GM19467 (cell line): ENCODE measurements at regions not wholly inside any gene's neighbourhood (a gene's known extent, or its start where the extent isn't known, plus 50 kb on each side); places are given as distances from the start of the nearest gene placed in this dataset.
A peak's percentile ranks its signal among the peaks of the same experiment; 100 is the strongest.

Source experiments
- ATAC-seq: cut with Tn5 transposase; IDR thresholded peaks from one replicate; pipeline ENCODE4 v1.9.1; 2021; ENCODE audit warnings: mild to moderate bottlenecking, moderate library complexity; ENCODE audit not compliant: unreplicated experiment

DNA sequence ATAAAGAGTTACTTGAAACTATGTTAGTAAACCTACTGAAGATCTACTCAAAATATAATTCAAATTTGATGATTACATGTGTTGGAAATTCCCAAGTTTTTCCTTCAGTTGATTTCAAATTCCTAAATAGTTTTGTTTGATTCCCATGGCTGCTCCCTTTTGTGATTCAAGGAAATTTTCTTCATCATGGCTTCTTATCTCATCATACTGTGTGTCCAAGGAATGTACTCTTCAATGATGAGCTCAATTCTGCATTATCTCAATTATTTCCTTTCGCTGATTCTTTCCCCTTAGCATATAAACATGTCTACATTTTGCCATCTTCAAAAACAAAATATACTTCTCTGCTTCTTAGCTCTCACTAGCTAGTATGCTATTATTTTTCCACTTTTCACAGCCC lies 460.4 kb upstream of the NAALADL2 start:
- ATAC-seq, result no peak

DNA sequence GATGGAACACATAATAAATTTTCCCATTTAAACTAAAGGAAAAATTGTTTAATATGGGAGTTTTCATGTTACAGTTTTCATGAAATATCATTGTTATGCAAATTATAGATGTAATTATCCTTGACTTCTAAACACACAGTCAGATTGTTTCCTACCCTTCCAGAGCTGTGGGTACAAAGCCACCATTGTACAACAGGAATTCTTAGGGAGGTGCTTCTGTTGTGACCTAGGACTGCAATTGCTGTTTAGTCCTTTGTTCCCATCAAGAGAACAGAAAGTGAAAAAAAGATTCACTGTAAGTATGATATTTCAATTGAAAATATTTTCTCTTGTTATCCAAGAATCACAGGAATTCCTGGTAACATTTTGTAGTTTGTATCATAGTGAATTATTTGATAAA lies 455.3 kb upstream of the NAALADL2 start:
- ATAC-seq, result no peak

DNA sequence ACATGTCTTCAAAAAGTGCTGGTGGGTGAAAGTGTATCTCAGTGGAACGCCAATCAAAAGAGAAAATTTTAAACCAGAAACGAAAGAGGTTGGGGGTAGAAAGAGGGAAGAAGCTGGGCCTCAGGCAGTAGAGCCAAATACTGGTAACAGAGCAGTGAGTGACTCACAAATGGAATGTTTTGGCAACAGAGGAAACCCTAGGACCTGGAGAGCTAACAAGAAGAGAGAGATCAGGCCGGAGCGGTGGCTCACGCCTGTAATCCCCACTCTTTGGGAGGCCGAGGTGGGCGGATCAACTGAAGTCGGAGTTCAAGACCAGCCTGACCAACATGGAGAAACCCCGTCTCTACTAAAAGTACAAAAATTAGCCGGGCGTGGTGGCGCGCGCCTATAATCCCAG lies 450.8 kb upstream of the NAALADL2 start:
- no peak for ATAC-seq

DNA sequence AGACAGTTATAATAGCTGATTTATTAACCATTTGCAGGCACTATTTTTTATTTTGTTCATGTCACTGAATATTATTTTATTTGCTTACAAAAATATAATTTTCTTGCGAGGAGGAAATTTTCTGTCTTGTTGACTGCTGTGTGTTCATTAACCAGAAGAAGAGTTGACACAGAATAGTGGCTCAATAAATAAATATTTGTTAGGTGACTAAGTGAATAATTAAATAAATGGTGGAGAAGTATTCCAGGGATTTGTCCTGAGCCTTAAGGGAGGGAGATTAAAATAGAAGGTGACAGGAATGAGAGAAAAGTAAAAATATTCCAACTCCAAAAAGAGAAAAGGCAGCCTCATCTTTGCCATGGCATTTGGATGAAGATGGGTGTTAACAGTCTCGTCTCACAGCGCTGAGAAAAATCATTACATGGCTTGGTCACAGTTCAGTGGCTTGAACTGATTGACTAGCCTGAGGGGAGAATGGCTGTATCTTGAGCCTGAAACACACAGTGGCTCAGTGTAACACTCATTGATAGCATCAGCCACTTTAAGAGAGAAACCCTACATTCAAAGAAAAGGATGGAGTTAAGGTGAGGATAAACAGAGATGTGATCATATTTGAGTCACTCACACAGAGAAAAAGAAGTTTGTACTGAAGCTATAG lies 449.9 kb upstream of the NAALADL2 start:
- no peak for ATAC-seq

DNA sequence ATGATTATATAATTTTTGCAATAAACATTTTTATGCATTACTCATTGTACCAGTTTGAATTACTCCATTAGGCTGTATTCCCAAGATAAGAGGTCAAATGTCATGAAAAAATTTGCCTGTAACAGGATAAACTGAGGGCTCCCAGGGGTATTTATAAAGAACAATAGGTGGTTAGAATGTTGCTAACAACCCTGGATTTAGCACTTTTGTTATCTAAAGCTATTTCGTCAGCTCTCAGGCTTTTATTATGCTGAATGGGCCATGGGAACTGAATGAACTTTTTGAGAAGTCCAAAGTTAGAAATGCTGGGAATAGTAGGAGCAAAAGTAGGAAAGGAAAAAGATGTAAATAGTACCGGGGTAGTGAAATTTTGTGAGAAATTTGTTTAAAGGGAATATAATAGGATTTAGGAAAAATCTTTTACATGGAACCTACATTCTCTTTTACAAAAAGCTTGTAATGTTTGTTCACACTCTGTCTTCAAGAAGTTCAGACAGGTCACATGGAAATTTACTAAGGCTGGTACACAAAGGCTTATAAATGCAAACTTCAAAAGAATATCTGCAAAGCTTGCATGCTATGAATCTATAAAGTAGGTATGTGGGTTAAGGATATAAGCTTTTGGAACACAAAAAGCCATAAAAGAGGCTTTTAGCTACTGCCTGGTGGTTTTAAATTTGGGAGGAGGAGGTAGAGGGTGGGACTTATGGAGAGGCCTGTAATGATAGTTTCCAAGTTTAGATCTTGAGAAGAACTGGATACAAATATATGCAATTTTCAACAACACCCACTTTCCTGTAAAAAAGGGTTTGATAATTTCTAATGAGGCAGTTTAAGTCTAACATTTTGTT lies 445.8 kb upstream of the NAALADL2 start:
- no peak for ATAC-seq

DNA sequence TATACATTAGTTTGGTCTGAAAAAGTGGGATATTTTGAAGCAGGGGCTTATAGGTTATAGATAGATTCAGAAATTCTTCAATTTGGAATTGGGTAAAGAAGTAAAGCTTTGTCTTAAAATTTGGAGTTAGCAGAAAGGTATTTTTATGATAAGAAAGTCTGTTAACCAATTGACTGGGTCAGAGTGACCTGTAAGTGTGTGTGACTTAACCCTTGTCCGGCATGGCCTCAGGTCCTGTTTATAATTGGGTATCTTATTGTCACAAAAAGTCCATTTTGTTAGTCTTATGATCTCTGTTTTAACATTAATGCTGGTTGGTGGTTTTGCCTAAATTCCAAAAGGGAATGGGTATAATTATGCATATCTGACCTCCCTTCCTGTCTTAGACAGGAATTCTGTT lies 444.2 kb upstream of the NAALADL2 start:
- no peak for ATAC-seq

DNA sequence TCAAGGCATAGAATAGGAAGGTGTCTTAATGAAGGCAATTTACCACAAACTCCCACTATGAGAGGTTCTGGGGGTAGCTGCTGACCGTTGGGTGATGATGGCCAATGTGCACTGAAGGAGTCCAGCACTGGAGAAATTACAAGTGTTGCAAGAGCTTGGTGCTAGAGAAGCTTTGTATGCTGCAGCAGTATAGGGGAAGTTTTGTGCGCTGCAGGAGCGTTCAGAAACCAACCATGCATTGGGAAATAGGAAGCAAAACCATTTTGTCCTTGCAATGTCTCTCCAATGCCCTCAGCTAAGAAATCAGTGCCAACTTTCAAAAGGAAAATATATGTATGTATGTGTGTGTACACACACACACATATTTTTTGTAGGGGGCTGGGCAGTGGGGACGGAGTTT lies 441.6 kb upstream of the NAALADL2 start:
- ATAC-seq, result no peak

DNA sequence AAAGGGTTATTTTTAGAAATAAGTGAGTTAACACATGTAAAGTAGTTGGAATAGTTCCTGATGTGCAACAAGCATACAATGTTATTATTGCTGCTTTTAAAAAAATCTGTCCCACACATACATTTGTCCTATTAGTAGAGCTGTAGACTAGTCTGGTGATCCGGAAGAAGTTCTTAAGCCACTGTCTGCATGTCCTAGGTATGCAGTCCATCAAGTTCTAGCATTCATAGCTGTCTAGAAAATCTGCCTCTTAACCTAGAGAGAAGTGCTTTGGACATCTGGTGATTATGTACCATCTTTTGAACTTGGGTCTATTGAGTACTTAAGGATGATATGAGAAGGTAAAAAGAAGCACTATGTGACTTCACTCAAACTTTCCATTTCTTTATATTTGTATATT lies 439.9 kb upstream of the NAALADL2 start:
- ATAC-seq, result no peak

DNA sequence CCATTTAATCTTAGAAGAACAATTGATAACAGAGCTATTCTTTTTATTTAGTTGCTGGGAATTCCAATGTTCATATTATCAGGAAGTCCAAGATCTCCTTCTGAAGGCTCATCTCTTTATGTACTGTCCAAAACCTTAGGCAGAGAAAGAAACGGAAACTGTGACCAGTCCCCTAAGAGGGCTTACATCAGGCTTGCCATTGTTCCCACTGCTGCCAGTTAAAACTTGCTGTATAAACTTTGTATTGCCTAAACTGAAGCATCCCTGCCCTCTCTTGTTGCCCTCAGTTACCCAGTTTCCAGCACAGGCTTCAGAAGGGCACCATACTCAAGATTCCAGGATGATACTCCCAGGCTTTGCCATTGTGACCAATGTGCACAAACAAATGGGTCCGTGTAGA lies 435.2 kb upstream of the NAALADL2 start:
- ATAC-seq, result no peak

DNA sequence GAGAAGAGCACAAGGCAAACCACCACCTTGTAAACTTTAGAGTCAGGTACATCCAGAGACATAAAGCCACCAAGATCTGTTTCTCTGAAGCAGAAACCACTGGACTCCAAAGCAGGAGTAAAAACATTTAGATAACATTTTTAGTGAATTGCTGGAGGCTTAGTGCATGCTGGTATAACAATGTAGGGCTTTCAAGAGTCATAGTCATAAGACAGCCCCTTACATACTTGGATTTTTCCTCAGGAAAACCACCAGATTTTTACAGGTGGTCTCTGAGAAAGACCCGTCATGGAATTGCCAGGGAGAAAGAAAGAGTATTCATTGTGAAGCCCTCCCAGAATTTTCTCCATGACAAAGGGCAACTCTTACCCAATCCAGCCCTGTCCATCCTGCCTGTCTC lies 434.5 kb upstream of the NAALADL2 start:
- no peak for ATAC-seq

DNA sequence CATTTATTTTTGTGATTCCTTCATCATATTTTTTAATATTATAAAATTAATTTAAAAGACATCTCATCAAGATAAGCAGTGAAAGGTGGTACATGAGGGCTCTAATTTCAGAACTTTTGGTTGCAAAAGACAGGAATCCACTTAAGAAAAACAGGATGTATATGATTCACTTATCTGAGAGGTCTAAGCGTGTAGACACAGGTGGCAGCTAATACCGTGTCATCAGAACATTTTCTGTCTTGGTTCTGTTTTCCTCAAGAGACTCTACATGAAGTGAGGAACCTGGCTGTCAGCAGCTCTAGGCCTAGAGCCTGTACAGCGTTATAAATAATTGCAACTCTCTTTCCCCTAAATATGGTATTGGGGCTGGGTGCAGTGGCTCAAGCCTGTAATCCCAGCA lies 433.7 kb upstream of the NAALADL2 start:
- no peak for ATAC-seq

DNA sequence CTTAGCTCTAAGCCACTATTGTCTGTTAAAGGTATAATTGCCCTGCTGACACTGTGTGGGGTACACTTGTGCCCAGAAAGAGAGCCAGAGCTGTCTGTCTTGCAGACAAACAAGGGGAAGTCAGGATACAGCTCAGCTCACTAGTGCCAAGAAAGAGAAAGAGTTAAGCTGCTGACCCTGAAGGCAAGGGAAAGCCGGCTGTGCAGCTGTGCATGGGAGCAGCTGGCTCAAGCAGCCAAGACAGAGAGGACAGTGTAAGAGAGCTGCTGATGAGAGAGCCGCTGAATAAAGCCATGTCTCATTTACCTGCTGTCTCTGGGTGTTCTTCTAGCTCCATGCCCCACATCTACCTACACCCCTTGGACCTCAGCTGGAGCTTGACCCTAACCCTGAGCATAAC lies 428.1 kb upstream of the NAALADL2 start:
- no peak for ATAC-seq

DNA sequence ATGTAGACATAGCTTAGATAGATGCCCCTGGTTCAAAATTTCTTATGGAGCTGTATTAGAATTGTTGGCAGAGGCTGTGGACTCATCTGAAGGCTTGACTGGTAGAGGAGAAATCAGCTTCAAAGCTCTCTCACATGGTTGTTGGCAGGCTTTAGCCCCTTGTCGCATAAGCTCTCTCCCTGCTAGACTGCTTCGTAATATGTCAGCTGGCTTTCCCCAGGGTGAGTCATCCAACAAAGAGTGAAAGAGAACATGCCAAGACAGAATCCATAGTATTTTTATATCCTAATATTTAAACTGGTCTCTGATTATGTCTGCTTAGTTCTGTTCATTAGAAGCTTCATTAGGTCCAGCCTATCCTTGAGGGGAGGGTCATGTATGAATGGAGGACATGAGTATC lies 427.4 kb upstream of the NAALADL2 start:
- ATAC-seq, result no peak

DNA sequence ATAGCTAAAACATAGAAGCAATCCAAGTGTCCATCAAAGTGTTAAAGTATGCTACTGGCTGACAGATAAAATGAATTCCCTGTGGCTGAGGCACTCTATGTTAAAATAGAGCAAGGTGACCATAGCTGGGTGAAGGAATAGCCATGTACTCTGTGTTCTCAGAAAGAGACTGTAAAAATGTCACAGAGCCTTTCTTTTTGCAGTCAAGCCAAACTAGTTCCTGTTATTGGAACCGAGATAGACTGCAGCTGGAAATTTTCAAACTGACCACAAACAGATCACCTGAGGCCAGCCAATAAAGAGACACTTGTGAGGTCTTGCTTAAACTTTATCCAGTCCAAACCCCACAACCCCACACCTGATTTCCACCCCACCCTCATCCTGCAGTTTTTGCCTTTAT lies 422.8 kb upstream of the NAALADL2 start:
- ATAC-seq, result no peak

DNA sequence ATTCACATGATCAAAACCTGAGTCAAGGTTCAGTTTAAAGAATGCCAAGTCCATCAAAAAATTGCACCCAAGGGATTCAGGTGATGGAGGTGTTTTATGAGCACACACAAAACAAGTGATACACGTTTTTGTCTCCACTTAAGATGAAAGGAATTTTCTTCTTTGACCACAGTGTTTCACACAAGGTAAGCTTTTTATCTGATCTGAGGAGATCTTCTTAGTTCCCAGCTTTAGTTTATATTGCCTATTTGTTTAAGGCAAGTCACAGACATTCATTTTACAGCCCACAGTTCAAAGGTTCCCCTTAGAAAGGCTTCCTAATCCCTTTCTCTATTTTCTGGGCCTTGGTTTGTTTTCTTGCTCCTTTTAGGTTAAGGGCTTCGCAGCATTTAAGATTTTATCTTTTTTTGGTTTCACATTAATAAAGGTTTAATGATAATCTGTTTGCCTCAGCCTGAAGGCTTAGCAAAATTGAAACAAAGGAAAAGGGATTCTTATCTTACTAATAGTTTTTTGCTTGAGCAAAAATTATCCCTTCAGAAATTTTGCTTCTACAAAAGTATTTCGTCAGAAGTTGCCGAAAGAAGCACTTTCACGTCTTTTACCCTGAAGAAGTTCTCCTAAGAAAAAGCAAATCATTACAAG lies 420.5 kb upstream of the NAALADL2 start:
- no peak for ATAC-seq

DNA sequence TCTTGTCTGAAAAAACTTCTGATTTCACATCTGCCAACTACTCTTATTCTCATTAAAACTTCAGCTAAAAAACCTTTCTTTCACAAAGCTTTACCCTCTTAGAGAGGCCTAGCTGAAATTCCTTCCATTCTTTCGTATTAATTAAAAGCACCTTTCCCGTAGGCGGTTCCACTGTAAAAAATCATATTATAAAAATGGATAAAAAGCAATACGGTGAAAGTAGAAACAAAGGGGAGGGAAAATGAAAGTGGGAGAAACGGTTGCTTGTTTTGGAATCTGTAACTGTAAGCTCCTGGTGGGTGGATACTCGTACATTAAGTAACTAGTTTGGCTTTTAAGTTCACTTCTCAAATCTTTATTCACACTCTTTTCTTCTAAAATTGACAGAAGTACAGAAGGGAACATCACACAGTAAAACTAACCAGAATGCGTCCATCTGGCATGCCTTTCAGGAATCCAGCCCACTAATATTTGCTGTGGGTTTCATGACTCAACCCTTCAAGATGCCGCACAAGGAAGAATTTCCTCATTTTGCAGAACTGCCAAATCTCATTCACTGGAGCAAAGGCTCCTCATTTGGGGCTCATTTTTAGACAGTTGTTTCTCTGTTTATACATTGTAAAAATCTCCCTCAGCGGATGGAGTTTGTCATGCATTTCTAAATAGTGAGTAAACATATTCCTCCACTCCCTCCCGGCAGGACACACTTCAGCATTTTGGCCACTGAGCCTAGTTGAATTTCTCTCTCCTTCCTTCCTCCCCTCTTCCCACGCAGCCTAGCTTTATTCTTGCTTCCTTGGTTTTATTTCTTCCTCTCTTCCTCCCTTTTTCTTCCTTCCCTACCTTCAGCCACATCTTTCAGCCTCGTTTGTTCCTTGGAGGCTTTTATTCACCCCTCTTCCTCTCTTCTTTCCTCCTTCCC lies 419.5 kb upstream of the NAALADL2 start:
- no peak for ATAC-seq

DNA sequence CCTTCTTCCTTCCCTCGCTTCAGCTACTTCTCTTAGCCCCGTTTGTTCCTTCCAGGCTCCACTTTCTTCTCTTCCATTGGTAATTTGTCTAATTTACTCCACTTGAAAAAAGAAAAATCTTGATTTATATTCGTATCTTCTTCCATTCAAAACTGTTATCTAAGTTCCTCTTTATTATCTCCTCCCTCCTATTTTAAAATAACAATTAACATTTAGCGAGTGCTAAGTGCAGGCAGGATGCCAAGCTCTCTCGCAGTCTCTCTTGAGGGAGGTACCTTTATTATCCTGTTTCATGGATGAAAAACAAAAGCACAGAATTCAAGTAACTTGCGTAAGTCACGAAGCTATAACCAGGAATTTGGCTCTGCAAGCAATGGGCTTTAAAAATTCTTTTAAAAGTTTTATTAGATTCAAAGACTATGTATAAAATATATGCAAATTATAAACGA lies 418.9 kb upstream of the NAALADL2 start:
- ATAC-seq, result no peak

DNA sequence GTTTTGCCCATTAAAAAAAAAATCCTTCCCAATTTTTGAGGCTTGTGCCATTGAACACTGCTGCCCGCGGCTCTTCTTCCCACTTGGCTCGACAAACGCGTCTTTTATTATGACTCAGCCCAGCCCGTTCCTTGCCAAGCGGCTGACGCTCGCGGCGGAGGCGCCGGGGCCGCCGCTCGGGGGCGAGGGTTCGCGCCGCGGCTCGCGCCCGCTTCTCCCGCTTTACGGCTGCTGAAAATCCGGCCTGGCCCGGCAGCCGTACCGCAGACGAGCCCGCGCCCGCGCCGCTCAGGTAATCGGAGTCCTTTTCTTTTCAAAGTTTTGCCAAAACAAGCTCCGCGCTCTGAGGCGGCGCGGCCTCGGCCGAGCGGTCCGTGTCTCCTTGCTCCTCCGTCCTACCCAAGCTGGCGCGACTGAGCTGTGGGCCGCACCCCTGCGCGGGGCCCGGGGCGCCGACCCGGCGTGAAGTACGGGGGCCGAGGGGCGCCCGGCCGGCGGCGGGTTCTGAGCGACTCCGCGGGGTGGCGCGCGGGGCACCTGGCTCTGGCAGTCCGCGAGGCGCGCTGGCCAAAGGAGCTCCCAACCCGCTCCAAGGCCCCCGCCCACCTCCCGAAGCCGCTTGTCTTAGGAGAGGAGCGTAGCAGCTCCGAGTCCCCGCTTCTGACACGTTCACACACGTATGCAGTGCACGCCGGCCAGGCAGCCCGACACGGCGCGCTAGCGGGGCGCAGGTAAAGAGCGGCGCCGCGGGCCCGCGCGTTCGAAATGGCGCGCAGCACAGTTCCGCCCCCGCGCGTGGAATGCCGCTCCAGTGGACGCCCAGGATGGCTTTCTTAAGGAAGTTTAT lies 418.2 kb upstream of the NAALADL2 start:
- peak; percentile 72 for ATAC-seq

DNA sequence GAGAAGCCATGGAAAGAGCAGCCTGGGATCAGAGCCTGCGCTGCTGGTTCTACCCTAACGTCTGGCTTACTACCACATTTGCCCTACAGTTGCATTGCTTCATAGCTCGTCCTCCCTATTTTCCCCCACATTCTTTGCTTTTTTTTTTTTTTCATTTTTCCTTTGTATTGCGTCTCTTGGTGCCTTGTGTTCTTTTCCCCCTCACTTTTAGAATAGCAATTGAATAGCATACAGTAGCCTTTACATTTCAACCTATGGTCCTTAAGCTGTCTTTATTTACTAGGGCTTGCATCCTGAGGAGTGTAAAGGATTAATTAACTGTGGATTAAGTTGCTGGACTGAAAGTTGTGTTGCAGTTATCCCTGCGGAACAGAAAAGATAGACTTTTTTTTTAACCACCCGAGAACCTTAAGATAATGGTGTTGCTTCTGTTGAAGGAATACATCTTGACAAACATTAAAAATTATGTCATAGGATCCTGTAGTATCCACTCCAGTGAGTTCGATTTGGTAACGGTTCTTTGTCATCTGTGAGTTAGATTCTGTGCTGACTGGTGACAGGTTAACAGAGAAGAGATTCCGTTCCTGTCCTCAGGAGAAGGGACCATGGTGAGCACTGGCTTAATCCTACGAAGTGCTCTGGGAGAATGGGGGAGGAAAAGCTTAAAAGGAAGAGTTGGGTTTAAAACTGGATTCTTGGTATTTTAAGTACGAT lies 417.4 kb upstream of the NAALADL2 start:
- no peak for ATAC-seq
